SH-SY5Y (cell line): ENCODE measurements at regions not wholly inside any gene's neighbourhood (a gene's known extent, or its start where the extent isn't known, plus 50 kb on each side); places are given as distances from the start of the nearest gene placed in this dataset.

Source experiments
- GATA2 ChIP-seq: IDR thresholded peaks from 2 replicates; pipeline ENCODE4 v1.6.1; 2011; ENCODE audit warnings: mild to moderate bottlenecking, low read depth, low read length
- GATA3 ChIP-seq: IDR thresholded peaks from 2 replicates; pipeline ENCODE4 v1.6.1; 2011; ENCODE audit warnings: low read depth, mild to moderate bottlenecking, low read length, moderate library complexity

- no peak for TF ChIP-seq GATA2
- TF ChIP-seq GATA3 = no peak
Measured at GRCh38 chr4:137768196-137768595, 235.9 kb upstream of the PCDH18 start.
